IPS-18a (cell line): ENCODE measurements at regions not wholly inside any gene's neighbourhood (a gene's known extent, or its start where the extent isn't known, plus 50 kb on each side); places are given as distances from the start of the nearest gene placed in this dataset.

ENCODE experiments used
- H3K27ac ChIP-seq: one replicate; pipeline ENCODE4 v1.5.1; 2013; ENCODE audit warnings: low read length
- H3K27me3 ChIP-seq: one replicate; pipeline ENCODE4 v1.6.1; 2013; ENCODE audit warnings: mild to moderate bottlenecking, low read length; ENCODE audit not compliant: control insufficient read depth, insufficient read depth
- H3K36me3 ChIP-seq: one replicate; pipeline ENCODE4 v1.6.1; 2013; ENCODE audit warnings: low read depth, low read length; ENCODE audit not compliant: control insufficient read depth
- H3K4me1 ChIP-seq: one replicate; pipeline ENCODE4 v1.6.1; 2013; ENCODE audit warnings: low read depth, low read length; ENCODE audit not compliant: control insufficient read depth
- H3K4me3 ChIP-seq: one replicate; pipeline ENCODE4 v1.5.1; 2013; ENCODE audit warnings: low read length
- H3K9ac ChIP-seq: one replicate; pipeline ENCODE4 v1.6.1; 2013; ENCODE audit warnings: mild to moderate bottlenecking, low read length, moderate library complexity
- H3K9me3 ChIP-seq: one replicate; pipeline ENCODE4 v1.6.1; 2013; ENCODE audit warnings: low read depth, low read length; ENCODE audit not compliant: control insufficient read depth

DNA sequence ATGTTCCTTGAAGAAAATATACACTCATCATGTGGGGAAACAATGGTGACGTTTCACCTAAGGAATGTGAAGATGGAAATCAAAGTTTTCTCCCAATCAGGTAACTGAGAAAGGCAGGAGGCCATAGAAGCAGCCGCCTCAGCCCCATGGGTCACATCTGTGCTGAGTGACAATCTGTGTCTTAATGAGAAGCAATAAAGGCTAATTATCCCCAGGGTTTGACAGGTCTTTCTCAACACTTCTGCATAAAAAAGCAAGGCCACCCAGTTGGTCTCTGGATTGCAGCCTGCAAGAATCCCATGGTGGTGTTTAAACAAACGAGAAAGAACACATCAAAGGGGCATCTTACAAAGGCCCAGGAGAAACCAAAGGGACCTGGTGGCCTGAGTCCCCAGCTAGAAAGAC is 91.1 kb upstream of the TNS3 start:
- Histone ChIP-seq H3K9me3 (no peaks in the 10 kb centered on the region), H3K4me3 (no peak overlapping the region), H3K36me3 (no peaks in the 10 kb centered on the region), H3K4me1 (peaks cover 20% of the 10 kb centered on the region), H3K27ac (no peak overlapping the region), H3K27me3 (no peaks in the 10 kb centered on the region), H3K9ac (no peak overlapping the region)

DNA sequence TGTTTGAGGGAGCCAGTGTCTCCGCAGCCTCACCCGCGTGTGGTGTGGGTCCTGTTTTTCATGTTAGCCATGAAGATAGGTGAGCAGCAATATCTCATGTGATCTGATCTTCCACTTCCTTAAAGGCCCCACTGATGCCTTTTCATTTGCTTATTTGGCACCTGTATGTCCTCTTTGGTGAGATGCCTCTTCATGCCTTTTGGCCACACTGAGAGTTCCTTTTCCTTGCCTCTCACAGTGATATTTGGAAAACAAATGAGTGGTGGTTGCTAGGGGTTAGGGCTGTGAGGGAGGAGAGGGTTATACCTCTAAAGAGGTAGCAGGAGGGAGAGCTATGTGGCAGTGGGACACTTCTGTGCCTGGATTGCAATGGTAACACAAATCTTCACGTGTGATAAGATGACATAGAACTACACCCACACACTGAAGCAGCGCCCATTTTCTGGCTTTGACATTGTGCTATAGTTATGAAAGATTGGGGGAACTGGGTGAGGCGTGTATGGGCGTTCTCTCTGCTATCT is 90.4 kb upstream of the TNS3 start:
- no peak overlapping the region for H3K4me3 ChIP-seq
- H3K9ac ChIP-seq, result no peak overlapping the region
- H3K9me3 ChIP-seq, result no peaks in the 10 kb centered on the region
- no peak overlapping the region for H3K27ac ChIP-seq
- peaks cover 20% of the 10 kb centered on the region for H3K4me1 ChIP-seq
- no peaks in the 10 kb centered on the region for H3K36me3 ChIP-seq
- H3K27me3 ChIP-seq, result no peaks in the 10 kb centered on the region

GRCh38 chr7:47671358-47671757 is 89.4 kb upstream of the TNS3 start:
- Histone ChIP-seq H3K36me3 (no peaks in the 10 kb centered on the region), H3K4me1 (peaks cover 20% of the 10 kb centered on the region), H3K27ac (no peak overlapping the region), H3K27me3 (no peaks in the 10 kb centered on the region), H3K4me3 (no peak overlapping the region), H3K9ac (no peak overlapping the region), H3K9me3 (no peaks in the 10 kb centered on the region)

DNA sequence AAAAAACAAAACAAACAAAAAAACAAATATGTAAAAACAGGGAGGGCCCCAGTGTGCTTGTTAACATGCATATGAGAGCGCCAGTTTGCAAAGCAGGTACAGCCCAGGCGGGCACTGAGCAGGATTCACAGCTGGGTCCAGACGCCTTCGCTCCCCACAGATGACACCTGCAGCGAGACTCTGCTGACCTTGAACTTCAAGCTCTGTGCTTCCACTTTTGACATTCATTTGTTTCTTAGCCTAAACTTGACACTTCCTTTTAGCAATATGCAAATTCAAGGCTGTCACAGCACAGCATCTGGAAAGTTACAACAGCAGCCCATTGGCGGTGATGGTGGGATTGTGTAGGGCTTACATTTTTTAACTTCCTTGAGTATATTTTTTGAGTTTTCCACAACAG is 88.8 kb upstream of the TNS3 start:
- no peak overlapping the region for H3K4me3 ChIP-seq
- no peak overlapping the region for H3K9ac ChIP-seq
- H3K27me3 ChIP-seq, result no peaks in the 10 kb centered on the region
- no peaks in the 10 kb centered on the region for H3K36me3 ChIP-seq
- H3K4me1 ChIP-seq, result peaks cover 20% of the 10 kb centered on the region
- H3K9me3 ChIP-seq, result no peaks in the 10 kb centered on the region
- no peak overlapping the region for H3K27ac ChIP-seq

DNA sequence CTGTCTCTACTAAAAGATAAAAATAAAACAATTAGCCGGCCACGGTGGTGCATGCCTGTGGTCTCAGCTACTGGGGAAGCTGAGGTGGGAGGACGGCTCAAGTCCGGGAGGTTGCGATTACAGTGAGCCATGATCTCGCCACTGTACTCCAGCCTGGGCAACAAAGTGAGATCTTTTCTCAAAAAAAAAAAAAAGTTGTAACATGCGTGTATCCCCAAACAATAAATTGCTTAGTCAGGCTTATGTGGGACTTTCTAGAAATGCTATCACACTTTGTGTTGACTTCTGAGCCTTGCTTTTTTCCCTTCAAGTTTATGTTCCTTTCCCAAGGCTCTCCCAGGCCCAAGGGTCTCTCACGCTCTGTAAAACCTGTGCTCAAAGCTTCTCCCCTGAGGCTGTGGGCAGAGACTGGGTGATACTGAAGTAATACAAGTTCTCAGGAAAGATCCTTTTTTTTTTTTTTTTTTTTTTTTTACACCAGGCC is 88.0 kb upstream of the TNS3 start:
- H3K4me3 ChIP-seq, result no peak overlapping the region
- no peaks in the 10 kb centered on the region for H3K27me3 ChIP-seq
- H3K36me3 ChIP-seq, result no peaks in the 10 kb centered on the region
- no peak overlapping the region for H3K27ac ChIP-seq
- H3K4me1 ChIP-seq, result peaks cover 20% of the 10 kb centered on the region
- no peaks in the 10 kb centered on the region for H3K9me3 ChIP-seq
- no peak overlapping the region for H3K9ac ChIP-seq

- H3K27me3 ChIP-seq, result no peaks in the 10 kb centered on the region
- H3K27ac ChIP-seq, result no peak overlapping the region
- H3K4me1 ChIP-seq, result peaks cover 20% of the 10 kb centered on the region
- no peak overlapping the region for H3K9ac ChIP-seq
- H3K9me3 ChIP-seq, result no peaks in the 10 kb centered on the region
- no peak overlapping the region for H3K4me3 ChIP-seq
- H3K36me3 ChIP-seq, result no peaks in the 10 kb centered on the region
These were observed 87.4 kb upstream of the TNS3 start for GRCh38 chr7:47669178-47669891.

DNA sequence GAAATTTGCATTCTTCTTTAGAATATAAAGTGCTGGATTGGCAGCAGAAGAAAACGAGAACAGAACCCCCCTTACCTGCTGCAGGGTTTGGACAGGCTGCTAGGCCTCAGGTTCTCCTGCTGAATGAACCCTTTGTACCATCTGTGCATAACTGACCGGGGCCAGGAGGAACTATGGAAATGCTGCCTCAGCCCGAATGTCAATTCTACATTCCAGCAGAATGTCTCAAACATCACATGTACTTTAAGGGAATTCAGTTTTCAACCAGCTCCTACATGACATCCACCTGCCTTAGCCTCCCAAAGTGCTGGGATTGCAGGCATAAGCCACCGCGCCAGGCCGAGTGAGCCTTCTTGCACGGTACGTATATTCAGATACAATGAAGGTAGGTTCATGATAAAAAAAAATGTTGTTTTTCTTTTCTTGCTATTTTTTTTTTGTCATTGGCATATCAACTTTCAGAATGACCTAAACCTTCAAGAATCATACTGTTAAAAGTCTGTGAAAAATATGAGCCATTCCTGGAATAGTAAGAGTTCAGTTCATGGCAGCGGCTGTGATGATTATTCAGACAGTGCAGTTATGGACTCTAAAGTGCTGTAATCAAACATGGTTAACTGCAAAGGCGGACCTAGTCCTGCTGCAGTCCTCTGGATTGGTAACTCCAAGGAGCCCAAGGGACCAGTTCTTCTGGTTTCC is 84.4 kb upstream of the TNS3 start:
- Histone ChIP-seq H3K36me3 (no peaks in the 10 kb centered on the region), H3K4me3 (no peak overlapping the region), H3K27me3 (no peaks in the 10 kb centered on the region), H3K9ac (no peak overlapping the region), H3K9me3 (no peaks in the 10 kb centered on the region), H3K27ac (no peak overlapping the region), H3K4me1 (peaks cover 4% of the 10 kb centered on the region)

DNA sequence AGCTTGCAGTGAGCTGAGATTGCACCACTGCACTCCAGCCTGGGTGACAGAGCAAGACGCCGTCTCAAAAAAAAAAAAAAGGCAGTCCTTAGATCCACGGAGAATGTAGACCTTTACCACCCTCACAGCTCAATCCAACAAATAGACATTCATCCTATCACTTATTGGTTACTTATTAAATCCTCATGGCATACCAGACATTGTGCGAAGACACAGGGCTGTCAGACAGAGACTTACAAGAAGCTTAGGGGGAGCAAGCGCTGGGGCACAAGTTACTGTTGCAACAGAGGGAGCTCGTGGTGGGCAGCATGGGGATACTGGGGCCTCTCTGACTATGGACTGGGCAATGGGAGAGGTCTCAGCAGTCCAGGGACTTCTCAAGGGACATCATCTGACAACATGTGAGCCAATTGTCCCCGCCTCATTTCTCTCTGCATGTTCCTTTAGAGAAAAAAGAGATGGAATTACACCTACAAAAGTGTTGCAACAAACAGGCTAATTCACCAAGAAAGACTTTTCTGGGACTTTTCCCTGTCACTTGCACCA is 82.8 kb upstream of the TNS3 start:
- Histone ChIP-seq H3K4me1 (no peaks in the 10 kb centered on the region), H3K9ac (no peak overlapping the region), H3K27ac (no peak overlapping the region), H3K9me3 (no peaks in the 10 kb centered on the region), H3K4me3 (no peak overlapping the region), H3K36me3 (no peaks in the 10 kb centered on the region), H3K27me3 (no peaks in the 10 kb centered on the region)

DNA sequence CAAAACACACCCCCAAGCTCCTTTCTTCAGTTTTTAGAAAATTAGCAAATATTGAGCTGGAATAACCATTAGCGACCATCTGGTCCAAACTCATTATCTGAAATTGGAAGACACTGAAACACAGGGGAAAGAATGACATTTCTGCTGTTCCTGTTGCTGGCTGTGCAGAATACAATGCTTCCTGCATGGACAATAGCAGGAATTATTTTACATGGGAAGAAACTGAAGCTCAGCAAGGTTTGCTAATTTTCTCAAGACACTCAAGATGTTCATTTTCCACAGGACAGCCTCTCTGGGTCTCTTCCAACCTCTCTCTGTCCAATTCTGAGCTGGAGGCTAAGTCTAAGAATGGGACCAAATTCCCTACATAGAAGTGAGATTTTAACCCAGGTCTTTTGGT is 81.9 kb upstream of the TNS3 start:
- H3K27me3 ChIP-seq, result no peaks in the 10 kb centered on the region
- no peaks in the 10 kb centered on the region for H3K36me3 ChIP-seq
- no peaks in the 10 kb centered on the region for H3K9me3 ChIP-seq
- H3K4me3 ChIP-seq, result no peak overlapping the region
- H3K4me1 ChIP-seq, result no peaks in the 10 kb centered on the region
- no peak overlapping the region for H3K27ac ChIP-seq
- no peak overlapping the region for H3K9ac ChIP-seq

DNA sequence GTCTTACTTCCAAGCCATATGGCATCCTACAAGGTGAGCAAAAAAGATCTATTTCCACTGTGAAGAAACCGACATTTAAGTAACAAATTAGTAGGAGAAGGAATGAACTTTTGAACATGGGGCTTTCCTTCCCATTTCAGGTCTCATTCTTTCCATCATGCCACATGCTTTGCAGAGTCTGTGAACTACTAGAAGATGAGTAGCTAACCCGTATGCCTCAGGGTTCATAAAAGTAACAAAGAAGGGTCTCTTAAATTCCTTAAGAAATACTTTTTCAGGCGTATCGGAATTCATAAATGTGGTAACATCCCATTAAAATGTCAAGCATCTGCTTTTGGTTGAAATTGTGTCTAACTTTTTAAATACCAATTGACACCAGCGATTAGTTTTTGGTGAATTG is 81.3 kb upstream of the TNS3 start:
- no peaks in the 10 kb centered on the region for H3K4me1 ChIP-seq
- H3K9ac ChIP-seq, result no peak overlapping the region
- no peak overlapping the region for H3K4me3 ChIP-seq
- no peaks in the 10 kb centered on the region for H3K27me3 ChIP-seq
- H3K36me3 ChIP-seq, result no peaks in the 10 kb centered on the region
- H3K27ac ChIP-seq, result no peak overlapping the region
- no peaks in the 10 kb centered on the region for H3K9me3 ChIP-seq

- H3K4me3 ChIP-seq, result no peak overlapping the region
- H3K9ac ChIP-seq, result no peak overlapping the region
- no peak overlapping the region for H3K27ac ChIP-seq
These were observed 79.3 kb upstream of the TNS3 start for GRCh38 chr7:47661051-47661714.

More at GRCh38 chr7:47661051-47661714, 79.3 kb upstream of the TNS3 start:
- Histone ChIP-seq H3K27me3 (no peaks in the 10 kb centered on the region), H3K9me3 (no peaks in the 10 kb centered on the region), H3K36me3 (no peaks in the 10 kb centered on the region), H3K4me1 (no peaks in the 10 kb centered on the region)
